GM23338 (cell line): ENCODE measurements at regions not wholly inside any gene's neighbourhood (a gene's known extent, or its start where the extent isn't known, plus 50 kb on each side); places are given as distances from the start of the nearest gene placed in this dataset.

ENCODE experiments used
- ATAC-seq: fragments of 200-7000 bp; cut with Tn5 transposase; 3 replicates; pipeline ENCODE4 v1.9.1; 2020
- DNase-seq: peaks from one replicate; pipeline ENCODE4 v3.0.0-alpha.2; 2015; ENCODE audit warnings: low spot score
- H2AFZ ChIP-seq: fragments of 200-600 bp; sonication (generic); 2 replicates; pipeline ENCODE4 v1.8.0; 2016; ENCODE audit warnings: antibody characterized with exemption, mild to moderate bottlenecking, moderate library complexity
- H3F3A ChIP-seq: fragments of 200-600 bp; sonication (generic); replicated peaks from 2 replicates; pipeline ENCODE4 v1.8.0; 2017; ENCODE audit warnings: antibody characterized with exemption, mixed run types, low read depth
- H3K27ac ChIP-seq: fragments of 200-600 bp; sonication (generic); 2 replicates; pipeline ENCODE4 v1.6.1; 2016; ENCODE audit warnings: low read depth
- H3K27me3 ChIP-seq: fragments of 200-600 bp; sonication (generic); 2 replicates; pipeline ENCODE4 v1.8.0; 2016; ENCODE audit warnings: mild to moderate bottlenecking, mixed run types, moderate library complexity; ENCODE audit not compliant: insufficient read depth
- H3K36me3 ChIP-seq: fragments of 200-600 bp; sonication (generic); 2 replicates; pipeline ENCODE4 v1.8.0; 2016; ENCODE audit warnings: mild to moderate bottlenecking; ENCODE audit not compliant: insufficient read depth
- H3K4me1 ChIP-seq: fragments of 200-600 bp; sonication (generic); 2 replicates; pipeline ENCODE4 v1.8.0; 2016; ENCODE audit warnings: mild to moderate bottlenecking, moderate library complexity; ENCODE audit not compliant: insufficient read depth
- H3K4me2 ChIP-seq: fragments of 200-600 bp; sonication (generic); 2 replicates; pipeline ENCODE4 v1.7.1; 2017; ENCODE audit warnings: mixed run types
- H3K4me3 ChIP-seq: fragments of 200-600 bp; sonication (generic); 2 replicates; pipeline ENCODE4 v1.6.1; 2016; ENCODE audit warnings: mixed run types
- H3K79me2 ChIP-seq: fragments of 200-600 bp; sonication (generic); replicated peaks from 2 replicates; pipeline ENCODE4 v1.8.0; 2017; ENCODE audit warnings: mild to moderate bottlenecking; ENCODE audit not compliant: insufficient read depth
- H3K9me2 ChIP-seq: fragments of 200-600 bp; sonication (generic); 2 replicates; pipeline ENCODE4 v1.8.0; 2017; ENCODE audit not compliant: insufficient read depth
- H4K20me1 ChIP-seq: fragments of 200-600 bp; sonication (generic); replicated peaks from 2 replicates; pipeline ENCODE4 v1.8.0; 2017; ENCODE audit warnings: mild to moderate bottlenecking; ENCODE audit not compliant: insufficient read depth
- H3K27ac Mint-ChIP-seq: 2 replicates; pipeline ENCODE4 v1.8.0; 2020; ENCODE audit warnings: inconsistent platforms, mild to moderate bottlenecking, moderate library complexity, mixed read lengths
- H3K27me3 Mint-ChIP-seq: 3 replicates; pipeline ENCODE4 v1.8.0; 2022; ENCODE audit warnings: low read depth, mild to moderate bottlenecking, moderate library complexity, mixed read lengths, inconsistent platforms; ENCODE audit not compliant: insufficient read depth, poor library complexity
- H3K36me3 Mint-ChIP-seq: 3 replicates; pipeline ENCODE4 v1.8.0; 2021; ENCODE audit warnings: low read depth, mild to moderate bottlenecking, inconsistent platforms, moderate library complexity, mixed read lengths
- H3K4me1 Mint-ChIP-seq: 3 replicates; pipeline ENCODE4 v1.8.0; 2020; ENCODE audit warnings: mild to moderate bottlenecking, inconsistent platforms, mixed read lengths
- H3K4me3 Mint-ChIP-seq: 3 replicates; pipeline ENCODE4 v1.8.0; 2021; ENCODE audit warnings: moderate library complexity, mild to moderate bottlenecking, inconsistent platforms, mixed read lengths
- H3K9me3 Mint-ChIP-seq: 3 replicates; pipeline ENCODE4 v1.8.0; 2020; ENCODE audit warnings: moderate library complexity, mild to moderate bottlenecking, inconsistent platforms, mixed read lengths
- CREB1 ChIP-seq: fragments of 250-450 bp; sonication (Bioruptor Pico); IDR thresholded peaks from 2 replicates; pipeline ENCODE4 v1.5.0; 2020; ENCODE audit warnings: low read depth, mild to moderate bottlenecking, moderate library complexity
- EZH2 ChIP-seq: fragments of 200-600 bp; sonication (generic); IDR thresholded peaks from one replicate; pipeline ENCODE4 v1.8.0; 2017; ENCODE audit warnings: antibody characterized with exemption, mild to moderate bottlenecking, low read depth; ENCODE audit not compliant: unreplicated experiment
- STAT1 ChIP-seq: IDR thresholded peaks from one replicate; pipeline ENCODE4 v1.6.1; 2016; ENCODE audit warnings: antibody characterized with exemption; ENCODE audit not compliant: unreplicated experiment
- ZNF114 ChIP-seq: fragments of 250-450 bp; sonication (Bioruptor Pico); IDR thresholded peaks from 2 replicates; pipeline ENCODE4 v1.5.0; 2020; ENCODE audit warnings: mild to moderate bottlenecking, moderate library complexity
- TF ChIP-seq, protein P1 (sequence below): IDR thresholded peaks from one replicate; pipeline ENCODE4 v1.6.1; 2018; ENCODE audit warnings: antibody characterized with exemption; ENCODE audit not compliant: unreplicated experiment
- TF ChIP-seq, protein P2 (sequence below): IDR thresholded peaks from 2 replicates; pipeline ENCODE4 v1.6.1; 2016; ENCODE audit warnings: antibody characterized with exemption
- TF ChIP-seq, protein P3 (sequence below): fragments of 250-450 bp; sonication (Bioruptor Pico); IDR thresholded peaks from 2 replicates; pipeline ENCODE4 v1.5.0; 2020; ENCODE audit warnings: mild to moderate bottlenecking, moderate library complexity

DNA sequence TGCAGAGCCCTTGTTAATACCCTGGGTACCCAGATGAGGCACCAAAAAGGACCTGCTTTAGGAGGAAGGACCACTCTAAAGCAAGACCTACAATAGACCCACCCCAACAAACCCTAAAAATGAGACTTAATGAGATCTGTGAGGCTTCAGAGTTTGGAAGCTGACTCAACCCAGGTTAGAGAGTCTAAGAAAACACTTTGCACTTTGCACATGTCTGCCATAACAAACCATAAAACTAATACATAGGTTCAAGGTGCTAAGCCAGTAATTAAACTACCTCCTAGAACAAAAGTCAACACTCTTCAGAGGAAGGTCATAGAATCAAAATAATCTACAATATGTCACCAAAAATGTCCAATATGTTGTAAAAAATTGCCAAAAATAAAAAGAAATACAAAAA is 124.7 kb upstream of the C1orf21 start:
- Histone ChIP-seq H3K4me3 (no peak overlapping the region), H3K4me1 (no peaks in the 10 kb centered on the region), H2AFZ (no peak overlapping the region), H3K9me2 (no peaks in the 10 kb centered on the region; the same call in 1 of the 2 replicates), H3F3A (no peaks in the 10 kb centered on the region), H4K20me1 (no peaks in the 10 kb centered on the region), H3K27ac (no peak overlapping the region), H3K79me2 (no peaks in the 10 kb centered on the region), H3K27me3 (no peaks in the 10 kb centered on the region), H3K4me2 (no peak overlapping the region), H3K36me3 (no peaks in the 10 kb centered on the region)
- no peak for DNase-seq
- H3K4me3 Mint-ChIP-seq, result no peak overlapping the region
- H3K27me3 Mint-ChIP-seq, result no peaks in the 10 kb centered on the region
- no peak for ATAC-seq
- H3K36me3 Mint-ChIP-seq, result no peaks in the 10 kb centered on the region
- TF ChIP-seq, protein P1, sequence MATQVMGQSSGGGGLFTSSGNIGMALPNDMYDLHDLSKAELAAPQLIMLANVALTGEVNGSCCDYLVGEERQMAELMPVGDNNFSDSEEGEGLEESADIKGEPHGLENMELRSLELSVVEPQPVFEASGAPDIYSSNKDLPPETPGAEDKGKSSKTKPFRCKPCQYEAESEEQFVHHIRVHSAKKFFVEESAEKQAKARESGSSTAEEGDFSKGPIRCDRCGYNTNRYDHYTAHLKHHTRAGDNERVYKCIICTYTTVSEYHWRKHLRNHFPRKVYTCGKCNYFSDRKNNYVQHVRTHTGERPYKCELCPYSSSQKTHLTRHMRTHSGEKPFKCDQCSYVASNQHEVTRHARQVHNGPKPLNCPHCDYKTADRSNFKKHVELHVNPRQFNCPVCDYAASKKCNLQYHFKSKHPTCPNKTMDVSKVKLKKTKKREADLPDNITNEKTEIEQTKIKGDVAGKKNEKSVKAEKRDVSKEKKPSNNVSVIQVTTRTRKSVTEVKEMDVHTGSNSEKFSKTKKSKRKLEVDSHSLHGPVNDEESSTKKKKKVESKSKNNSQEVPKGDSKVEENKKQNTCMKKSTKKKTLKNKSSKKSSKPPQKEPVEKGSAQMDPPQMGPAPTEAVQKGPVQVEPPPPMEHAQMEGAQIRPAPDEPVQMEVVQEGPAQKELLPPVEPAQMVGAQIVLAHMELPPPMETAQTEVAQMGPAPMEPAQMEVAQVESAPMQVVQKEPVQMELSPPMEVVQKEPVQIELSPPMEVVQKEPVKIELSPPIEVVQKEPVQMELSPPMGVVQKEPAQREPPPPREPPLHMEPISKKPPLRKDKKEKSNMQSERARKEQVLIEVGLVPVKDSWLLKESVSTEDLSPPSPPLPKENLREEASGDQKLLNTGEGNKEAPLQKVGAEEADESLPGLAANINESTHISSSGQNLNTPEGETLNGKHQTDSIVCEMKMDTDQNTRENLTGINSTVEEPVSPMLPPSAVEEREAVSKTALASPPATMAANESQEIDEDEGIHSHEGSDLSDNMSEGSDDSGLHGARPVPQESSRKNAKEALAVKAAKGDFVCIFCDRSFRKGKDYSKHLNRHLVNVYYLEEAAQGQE, result no peak
- TF ChIP-seq, protein P2, sequence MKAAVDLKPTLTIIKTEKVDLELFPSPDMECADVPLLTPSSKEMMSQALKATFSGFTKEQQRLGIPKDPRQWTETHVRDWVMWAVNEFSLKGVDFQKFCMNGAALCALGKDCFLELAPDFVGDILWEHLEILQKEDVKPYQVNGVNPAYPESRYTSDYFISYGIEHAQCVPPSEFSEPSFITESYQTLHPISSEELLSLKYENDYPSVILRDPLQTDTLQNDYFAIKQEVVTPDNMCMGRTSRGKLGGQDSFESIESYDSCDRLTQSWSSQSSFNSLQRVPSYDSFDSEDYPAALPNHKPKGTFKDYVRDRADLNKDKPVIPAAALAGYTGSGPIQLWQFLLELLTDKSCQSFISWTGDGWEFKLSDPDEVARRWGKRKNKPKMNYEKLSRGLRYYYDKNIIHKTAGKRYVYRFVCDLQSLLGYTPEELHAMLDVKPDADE, result no peak
- TF ChIP-seq STAT1, result no peak
- TF ChIP-seq CREB1 (CRISPR knock-in tag), result no peak
- TF ChIP-seq EZH2, result no peak
- TF ChIP-seq, protein P3, sequence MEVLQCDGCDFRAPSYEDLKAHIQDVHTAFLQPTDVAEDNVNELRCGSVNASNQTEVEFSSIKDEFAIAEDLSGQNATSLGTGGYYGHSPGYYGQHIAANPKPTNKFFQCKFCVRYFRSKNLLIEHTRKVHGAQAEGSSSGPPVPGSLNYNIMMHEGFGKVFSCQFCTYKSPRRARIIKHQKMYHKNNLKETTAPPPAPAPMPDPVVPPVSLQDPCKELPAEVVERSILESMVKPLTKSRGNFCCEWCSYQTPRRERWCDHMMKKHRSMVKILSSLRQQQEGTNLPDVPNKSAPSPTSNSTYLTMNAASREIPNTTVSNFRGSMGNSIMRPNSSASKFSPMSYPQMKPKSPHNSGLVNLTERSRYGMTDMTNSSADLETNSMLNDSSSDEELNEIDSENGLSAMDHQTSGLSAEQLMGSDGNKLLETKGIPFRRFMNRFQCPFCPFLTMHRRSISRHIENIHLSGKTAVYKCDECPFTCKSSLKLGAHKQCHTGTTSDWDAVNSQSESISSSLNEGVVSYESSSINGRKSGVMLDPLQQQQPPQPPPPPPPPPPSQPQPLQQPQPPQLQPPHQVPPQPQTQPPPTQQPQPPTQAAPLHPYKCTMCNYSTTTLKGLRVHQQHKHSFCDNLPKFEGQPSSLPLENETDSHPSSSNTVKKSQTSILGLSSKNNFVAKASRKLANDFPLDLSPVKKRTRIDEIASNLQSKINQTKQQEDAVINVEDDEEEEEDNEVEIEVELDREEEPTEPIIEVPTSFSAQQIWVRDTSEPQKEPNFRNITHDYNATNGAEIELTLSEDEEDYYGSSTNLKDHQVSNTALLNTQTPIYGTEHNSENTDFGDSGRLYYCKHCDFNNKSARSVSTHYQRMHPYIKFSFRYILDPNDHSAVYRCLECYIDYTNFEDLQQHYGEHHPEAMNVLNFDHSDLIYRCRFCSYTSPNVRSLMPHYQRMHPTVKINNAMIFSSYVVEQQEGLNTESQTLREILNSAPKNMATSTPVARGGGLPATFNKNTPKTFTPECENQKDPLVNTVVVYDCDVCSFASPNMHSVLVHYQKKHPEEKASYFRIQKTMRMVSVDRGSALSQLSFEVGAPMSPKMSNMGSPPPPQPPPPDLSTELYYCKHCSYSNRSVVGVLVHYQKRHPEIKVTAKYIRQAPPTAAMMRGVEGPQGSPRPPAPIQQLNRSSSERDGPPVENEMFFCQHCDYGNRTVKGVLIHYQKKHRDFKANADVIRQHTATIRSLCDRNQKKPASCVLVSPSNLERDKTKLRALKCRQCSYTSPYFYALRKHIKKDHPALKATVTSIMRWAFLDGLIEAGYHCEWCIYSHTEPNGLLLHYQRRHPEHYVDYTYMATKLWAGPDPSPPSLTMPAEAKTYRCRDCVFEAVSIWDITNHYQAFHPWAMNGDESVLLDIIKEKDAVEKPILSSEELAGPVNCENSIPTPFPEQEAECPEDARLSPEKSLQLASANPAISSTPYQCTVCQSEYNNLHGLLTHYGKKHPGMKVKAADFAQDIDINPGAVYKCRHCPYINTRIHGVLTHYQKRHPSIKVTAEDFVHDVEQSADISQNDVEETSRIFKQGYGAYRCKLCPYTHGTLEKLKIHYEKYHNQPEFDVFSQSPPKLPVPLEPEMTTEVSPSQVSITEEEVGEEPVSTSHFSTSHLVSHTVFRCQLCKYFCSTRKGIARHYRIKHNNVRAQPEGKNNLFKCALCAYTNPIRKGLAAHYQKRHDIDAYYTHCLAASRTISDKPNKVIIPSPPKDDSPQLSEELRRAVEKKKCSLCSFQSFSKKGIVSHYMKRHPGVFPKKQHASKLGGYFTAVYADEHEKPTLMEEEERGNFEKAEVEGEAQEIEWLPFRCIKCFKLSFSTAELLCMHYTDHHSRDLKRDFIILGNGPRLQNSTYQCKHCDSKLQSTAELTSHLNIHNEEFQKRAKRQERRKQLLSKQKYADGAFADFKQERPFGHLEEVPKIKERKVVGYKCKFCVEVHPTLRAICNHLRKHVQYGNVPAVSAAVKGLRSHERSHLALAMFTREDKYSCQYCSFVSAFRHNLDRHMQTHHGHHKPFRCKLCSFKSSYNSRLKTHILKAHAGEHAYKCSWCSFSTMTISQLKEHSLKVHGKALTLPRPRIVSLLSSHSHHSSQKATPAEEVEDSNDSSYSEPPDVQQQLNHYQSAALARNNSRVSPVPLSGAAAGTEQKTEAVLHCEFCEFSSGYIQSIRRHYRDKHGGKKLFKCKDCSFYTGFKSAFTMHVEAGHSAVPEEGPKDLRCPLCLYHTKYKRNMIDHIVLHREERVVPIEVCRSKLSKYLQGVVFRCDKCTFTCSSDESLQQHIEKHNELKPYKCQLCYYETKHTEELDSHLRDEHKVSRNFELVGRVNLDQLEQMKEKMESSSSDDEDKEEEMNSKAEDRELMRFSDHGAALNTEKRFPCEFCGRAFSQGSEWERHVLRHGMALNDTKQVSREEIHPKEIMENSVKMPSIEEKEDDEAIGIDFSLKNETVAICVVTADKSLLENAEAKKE, result no peak
- no peak for TF ChIP-seq ZNF114 (CRISPR knock-in tag)
- no peak overlapping the region for H3K27ac Mint-ChIP-seq
- H3K4me1 Mint-ChIP-seq, result no peaks in the 10 kb centered on the region
- no peaks in the 10 kb centered on the region for H3K9me3 Mint-ChIP-seq
